ENCODE measurements at regions not wholly inside any gene's neighbourhood (a gene's known extent, or its start where the extent isn't known, plus 50 kb on each side); places are given as distances from the start of the nearest gene placed in this dataset.
"Not testable (repeated sequence)": the region's sequence is repeated elsewhere in the genome, so short reads cannot be mapped to it uniquely, and the experiment has no call there.

DNA sequence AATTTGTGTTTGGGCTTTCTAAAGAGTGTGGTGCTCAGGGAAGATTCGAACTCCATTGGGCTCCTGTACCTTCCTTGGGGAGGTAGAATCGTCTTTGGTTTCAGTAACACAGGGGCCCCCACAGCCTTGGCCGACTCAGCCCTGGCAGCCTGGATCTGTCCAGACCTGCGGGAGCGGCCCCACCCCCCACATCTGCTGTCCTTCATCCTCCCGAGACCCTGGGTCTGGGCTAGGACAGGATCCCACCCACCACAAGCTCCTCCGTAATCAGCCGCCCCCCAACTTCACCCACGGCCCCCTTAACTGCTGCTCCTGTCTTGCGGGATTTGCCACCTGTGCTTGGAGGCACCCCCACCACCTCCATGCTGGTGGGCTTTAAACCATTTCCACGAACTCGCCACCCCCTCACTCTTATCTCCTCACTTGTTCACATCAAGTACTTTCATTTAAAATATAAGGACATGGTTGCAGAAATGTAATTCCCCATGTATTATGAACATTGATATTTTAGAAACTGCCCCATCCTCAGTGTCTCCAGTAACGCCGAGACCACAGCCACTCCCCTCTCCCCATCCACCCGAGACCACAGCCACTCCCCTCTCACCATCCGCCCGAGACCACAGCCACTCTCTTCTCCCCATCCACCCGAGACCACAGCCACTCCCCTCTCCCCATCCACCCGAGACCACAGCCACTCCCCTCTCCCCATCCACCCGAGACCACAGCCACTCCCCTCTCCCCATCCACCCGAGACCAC lies 84.7 kb upstream of the SFSWAP start:
- not testable (repeated sequence) for DNase-seq

DNA sequence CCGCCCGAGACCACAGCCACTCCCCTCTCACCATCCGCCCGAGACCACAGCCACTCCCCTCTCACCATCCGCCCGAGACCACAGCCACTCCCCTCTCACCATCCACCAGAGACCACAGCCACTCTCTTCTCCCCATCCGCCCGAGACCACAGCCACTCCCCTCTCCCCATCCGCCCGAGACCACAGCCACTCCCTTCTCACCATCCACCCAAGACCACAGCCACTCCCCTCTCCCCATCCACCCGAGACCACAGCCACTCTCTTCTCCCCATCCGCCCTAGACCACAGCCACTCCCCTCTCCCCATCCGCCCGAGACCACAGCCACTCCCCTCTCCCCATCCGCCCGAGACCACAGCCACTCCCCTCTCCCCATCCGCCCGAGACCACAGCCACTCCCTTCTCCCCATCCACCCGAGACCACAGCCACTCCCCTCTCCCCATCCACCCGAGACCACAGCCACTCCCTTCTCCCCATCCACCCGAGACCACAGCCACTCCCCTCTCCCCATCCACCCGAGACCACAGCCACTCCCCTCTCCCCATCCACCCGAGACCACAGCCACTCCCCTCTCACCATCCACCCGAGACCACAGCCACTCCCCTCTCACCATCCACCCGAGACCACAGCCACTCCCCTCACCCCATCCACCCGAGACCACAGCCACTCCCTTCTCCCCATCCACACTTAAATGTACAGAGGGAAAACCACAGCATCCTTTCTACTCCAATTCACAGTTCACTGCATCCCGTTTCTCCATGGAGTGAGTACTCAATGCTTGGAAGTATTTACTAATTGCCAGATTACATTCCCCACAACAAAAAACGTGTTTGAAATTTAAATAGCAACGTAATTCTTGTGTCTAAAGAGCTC lies 83.5 kb upstream of the SFSWAP start:
- DNase-seq: peak; percentile 29

DNA sequence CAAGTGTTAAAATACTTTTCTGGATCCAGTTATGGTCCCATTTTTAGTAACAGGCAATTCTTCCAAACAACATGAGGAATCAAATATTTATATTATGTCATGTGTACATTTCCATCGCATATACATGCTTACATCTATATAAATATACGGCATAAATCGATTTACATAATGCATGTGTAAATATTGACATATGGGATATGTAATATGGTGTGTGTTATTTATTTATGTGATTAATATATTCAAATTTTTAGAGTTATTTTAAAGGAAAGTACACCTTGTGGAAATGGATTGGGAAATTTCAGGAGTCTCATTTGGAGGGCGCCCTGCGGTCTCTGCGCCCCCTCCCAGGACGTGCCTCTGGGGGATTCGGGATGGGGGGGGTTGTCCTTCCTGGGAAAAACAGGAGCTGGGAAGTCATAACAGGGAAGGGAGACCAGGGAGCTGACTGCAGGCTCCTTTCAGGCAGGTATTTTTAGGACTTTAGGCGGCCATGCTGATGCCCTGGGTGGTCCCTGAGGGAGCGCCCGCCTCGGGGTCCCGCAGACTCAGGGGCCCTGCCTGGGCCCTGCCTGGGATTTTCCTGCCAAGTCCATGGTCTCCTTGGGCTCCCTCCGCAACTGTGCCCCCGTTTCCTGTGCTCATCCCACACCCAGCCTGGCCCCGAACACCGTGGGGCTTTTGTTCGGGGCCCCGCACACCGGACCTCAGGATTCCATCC lies 82.7 kb upstream of the SFSWAP start:
- peak; percentile 29 for DNase-seq

DNA sequence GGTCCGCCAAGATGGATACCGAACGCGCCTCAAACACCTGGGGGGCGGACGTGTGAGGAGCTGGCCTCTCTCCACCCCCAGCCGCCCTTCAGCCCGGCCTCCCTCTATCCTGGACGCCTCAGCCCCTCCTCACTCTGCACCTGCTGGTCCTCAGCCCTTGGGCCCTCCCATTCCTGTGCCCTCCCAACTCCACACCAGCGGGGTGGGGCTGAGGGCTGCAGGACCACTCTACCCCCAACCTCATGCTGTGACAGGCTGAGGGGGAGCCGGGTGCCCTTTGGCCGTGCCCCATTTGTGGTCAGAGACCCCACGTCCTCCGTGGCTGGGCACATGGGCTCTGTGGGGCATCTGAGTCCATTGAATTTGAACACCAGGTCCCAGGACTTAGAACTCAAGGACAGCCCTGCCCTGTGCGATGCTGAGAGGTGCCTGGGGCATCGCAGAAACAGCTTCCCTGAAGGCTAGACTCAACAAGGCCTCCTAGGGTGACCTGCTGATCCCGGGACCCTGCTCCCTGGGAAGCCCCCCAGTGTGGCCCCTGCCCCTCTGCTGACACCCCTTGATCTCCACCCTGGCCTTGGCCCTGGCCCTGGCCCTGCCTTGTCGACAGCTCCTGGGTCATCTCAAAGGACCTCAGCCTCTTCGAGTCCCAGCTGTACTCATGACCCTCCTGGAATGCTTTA lies 82.0 kb upstream of the SFSWAP start:
- no peak for DNase-seq

DNA sequence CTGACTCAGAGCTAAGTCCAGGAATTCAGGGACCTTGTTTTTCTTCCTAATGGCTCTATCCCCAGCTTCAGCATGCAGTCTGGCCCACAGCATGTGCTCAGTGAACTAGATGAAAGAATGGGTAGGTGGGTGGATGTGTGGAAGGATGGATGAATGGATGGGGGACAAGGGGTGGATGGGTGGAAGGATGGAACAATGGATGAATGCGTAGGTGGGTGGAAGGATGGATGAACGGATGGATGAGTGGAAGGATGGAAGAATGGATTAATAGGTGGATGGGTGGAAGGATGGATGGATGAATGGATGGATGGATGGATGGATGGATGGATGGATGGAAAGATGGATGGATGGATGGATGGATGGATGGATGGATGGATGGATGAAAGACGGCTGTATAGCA lies 79.7 kb upstream of the SFSWAP start:
- no peak for DNase-seq

DNA sequence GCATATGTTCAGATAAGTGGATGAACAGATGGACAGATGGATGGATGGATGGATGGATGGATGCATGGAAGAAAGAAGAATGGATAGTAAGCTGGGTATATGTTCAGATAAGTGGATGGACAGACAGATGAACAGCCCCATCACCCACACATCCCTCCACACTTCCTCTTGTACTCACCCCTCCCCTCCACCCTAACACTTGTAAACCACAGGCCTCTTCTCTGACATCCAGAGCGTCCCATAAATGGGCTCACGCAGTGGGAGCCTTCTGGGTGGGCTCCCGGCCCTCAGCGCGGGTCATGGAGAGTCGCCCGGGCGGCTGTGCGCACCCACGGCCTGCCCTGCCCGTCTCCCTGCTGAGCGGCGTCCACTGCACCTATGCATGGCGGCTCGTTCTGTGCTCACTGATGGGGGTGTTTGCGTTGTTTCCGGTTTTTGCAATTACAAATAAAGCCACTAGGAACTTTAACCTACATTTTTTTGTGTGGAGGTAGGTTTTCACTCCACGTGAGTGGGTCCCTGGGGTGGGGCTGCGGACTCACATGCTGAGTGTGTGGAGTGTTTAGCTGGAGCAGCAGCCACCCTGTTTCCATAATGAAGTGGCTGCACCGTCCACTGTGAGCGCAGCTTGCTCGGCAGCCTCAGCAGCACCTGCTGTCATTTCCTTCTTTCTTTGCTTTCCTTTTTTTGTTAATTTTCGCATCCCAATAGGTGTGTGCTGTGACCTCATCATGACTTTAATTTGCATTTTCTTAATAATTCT lies 78.8 kb upstream of the SFSWAP start:
- peak; percentile 42 for DNase-seq

DNA sequence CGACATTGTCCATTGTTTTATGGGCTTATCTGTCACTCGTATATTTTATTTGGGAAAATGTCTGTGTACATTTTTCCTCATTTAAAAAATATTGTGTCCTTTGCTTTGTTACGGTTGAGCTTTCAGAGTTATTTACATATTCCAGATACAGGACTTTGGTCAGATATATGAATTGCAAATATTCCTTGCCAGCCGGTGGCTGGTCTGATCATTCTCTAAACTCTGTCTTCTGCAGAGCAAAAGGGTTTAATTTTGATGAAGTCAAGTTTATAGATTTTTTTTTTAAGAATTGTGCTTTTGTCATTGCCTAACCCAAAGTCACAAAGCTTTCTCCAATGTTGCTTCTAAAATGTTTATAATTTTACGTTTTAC lies 78.3 kb upstream of the SFSWAP start:
- DNase-seq: not testable (repeated sequence)

DNA sequence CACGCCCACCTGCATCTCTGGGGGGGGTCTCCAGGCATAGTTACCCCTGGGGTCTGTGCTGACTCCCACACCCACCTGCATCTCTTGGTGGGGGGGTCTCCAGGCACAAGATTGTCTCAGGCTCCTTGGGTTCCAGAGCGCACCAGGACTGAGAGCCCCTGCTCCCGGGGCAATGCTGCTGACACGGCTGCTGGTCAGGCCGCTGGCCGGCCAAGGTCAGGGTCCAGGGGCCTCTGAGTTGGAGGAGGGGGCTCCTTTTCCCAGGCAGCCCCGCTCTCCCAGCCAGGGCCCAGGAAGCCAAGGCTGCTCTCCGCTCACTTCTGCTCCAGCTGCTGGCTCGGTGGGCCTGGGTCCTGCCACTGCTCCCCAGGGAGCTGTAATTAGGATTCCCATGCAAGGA lies 77.3 kb upstream of the SFSWAP start:
- not testable (repeated sequence) for DNase-seq

DNA sequence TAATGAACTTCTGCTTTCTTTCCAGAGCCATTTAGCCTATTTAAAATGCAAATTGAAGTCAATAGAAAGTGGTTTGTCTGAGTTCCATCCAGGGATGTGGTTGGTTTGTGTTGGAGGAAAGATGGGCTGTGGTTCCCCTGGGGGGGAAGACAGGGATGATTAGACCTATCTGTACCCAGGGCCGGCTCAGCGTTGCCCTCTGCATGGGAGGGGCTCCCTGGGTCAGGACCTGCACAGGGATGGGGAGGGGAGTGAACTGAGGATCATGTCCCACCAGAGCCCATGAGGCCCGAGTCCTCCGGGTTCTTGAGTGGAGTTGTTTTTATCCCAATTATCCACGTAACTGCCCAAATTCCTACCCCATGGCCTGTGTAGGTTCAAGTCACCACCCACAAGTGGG lies 76.9 kb upstream of the SFSWAP start:
- no peak for DNase-seq

DNA sequence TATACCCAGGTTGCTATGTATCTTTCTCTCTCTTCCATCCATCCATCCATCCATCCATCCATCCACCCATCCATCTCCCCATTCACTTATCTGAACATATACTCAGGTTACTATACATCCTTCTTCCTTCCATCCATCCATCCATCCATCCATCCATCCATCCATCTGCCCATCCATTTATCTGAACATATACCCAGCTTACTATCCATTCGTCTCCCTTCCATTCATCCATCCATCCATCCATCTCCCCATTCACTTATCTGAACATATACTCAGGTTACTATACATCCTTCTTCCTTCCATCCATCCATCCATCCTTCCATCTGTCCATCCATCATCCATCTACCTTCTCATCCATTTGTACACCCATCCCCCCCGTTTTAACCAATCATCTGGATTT lies 75.9 kb upstream of the SFSWAP start:
- not testable (repeated sequence) for DNase-seq

DNA sequence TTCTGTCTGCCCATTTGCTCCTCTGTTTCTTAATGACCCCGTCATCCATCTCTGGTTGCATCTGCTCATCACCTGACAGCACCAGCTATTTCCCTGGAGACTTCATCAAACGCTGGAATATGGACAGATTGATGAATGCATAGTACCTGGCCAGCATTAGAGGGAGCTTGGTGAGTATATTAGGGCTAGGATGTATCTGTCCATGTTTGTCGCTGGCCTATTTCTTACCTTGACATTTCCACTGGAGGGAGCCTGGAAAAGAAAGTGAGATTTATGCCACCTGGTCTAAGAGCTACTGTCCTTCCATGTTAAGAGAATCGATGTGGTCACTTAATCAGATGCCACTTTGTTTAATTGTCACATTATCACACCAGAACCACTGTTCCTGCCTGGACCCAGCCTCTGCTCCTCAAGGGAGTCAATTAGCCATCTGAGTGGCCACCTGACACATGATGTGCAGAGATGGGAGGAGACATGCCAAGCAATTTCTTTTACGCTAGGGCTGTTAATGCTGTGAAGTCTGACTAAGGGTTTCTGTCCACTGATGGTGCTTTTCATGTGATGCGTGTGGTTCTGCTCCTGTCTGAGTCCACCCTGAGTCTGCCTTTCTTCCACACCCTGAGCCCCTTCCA lies 75.3 kb upstream of the SFSWAP start:
- no peak for DNase-seq

DNA sequence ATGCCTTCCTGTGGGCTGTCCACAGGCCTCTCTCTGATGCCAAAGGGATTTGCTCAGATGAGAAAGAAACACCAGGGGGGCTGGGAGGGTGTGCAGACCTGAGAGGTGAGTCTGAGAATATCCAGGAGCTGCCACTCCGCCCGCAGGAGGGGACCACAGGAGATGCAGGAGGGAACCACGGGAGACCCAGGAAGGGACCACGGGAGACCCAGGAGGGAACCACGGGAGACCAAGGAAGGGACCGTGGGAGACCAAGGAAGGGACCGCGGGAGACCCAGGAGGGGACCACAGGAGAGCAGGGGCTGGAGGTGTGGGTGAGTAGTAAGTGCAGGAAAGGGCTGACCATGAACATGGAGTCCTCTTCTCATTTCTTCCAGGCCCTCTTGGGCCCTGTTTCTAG lies 74.6 kb upstream of the SFSWAP start:
- no peak for DNase-seq

DNA sequence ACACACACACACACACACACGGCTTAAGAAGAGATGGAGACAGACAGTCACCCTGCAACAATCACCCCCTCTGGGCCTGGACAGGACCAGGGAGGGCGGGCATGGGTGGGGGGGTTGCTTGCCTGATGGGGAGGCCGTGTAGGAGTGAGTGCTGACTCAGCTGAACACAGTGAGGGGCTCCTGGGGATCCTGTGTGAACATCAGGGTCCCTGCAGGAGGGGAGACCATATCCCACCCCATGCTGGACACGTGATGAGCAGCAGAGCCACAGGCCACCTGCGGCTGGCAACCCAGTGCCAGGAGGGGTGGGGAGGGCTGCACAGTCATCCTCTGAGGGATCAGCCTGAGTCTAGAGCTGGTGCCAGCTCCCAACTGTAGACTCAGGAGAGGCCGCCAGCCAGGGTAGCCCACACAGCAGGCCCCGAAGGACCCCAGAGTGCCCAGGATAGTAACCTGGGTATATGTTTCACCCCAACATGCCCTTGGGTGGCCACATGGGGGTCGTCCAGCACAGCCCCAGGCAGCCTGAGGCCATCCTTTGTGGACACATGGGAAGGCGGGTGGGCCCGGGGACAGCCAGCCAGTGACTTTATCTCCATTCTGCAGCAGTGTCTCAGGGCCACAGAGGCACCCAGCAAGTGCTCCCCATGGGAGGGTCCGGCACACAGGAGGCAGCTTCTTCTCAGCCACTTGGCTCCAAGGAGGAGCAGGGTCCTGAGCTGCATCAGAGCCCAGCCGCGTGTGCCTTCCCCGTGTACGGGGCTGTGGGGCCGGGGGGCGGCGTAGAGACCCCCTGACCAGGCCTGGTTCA lies 73.7 kb upstream of the SFSWAP start:
- no peak for DNase-seq

DNA sequence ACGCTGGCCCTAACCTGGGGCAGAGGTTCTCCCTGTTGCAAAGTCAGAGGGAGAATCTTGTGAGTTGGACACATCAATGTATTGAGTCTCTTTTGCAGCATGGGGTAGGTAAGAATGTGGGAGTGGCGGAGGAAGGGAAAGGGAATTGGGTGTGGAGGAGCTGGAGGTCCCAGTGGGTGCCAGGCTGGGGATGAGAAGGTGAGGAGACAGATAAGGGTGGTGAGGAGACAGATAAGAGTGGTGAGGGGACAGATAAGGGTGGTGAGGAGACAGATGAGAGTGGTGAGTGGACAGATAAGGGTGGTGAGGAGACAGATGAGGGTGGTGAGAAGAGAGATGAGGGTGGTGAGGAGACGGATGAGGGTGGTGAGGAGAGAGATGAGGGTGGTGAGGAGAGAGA lies 72.9 kb upstream of the SFSWAP start:
- no peak for DNase-seq

DNA sequence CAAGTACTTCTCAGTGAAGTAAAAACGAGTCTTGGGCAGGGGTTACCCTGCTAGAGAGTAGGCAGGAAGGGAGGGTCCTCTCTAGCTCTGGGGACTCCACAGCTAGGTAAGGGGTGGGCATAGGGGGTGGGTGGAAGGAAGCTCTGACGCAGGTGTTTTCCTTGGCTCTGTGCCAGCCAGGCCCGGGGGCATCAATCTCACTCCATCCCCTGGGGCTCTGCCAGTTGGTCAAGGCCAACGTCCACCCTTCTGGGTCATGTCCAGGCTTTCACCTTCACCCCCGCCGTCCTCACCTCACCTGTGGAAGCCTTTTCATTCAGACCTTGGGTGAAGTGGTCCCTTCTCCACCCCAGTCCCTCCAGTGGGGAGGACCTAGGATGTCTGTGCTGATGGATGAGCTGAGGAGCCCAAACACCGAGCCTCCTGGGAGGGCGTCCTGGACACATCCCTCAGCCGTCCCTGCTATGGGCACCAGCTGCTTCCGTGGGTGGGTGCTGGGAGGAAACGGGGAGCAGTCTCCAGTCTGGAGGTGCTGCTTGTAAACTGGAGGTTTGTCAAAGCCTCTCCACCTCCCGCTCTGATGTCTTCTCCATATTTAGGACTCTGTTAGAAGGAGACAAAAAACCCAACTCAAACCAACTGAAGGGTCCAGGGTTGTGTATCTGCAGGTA lies 71.5 kb upstream of the SFSWAP start:
- DNase-seq: no peak

DNA sequence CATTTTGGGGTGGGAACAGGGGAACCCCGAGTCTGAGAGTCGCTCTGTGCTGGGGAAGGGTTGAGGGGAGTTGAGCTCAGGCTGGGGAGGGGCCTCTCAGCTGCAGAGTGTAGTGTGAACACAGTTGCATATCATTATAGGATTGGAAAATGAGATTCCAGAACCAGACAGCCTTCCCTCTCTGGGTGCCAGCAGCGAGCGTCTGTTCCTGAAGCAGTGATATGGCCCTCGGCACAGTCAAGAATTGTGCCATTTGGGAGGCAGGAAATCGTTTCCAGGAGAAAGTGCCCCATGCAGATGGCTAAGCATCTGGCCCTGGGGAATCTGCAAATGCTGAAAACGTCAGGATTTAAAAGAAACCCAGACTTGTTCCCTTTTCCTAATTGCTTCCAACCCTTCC lies 70.4 kb upstream of the SFSWAP start:
- no peak for DNase-seq

DNA sequence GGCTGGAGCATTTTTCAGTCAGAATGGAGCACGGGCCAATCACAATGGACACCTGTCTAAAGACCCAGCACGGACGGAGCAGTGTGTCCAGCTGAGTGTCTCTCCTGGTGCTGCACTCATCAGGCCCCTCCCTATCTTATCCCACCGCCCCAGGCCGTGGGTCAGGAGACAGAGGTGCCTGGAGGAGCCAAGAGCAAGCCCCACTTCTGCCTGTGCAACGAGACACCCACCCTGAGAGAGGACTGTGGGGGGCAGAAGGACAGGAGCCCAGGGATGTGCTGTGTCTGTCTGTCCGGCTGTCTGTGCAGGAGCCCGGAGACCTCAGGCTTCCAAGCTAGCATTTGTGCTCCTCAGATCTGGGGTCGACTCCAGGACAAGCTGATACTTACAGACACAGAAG lies 69.6 kb upstream of the SFSWAP start:
- no peak for DNase-seq

DNA sequence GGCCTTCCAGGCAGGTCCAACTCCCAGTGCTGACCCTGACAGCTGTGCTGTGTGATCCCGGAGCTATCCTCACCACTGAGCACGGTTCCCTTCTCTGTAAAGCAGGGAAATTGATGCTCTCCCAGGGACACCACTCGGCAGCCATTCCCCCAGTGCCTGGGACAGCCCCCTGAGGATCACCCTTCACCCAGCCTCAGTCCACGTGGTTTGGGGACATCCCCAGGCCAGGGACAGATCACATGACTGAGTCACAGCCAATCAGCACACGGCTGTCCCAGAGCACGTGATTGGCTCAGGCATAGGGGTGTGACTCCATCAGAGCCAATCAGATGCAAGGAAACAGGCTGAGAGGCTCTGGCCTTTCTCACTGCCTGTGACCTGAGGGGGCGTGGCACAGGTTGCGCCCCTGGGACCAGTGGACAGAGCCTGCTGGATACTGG lies 68.8 kb upstream of the SFSWAP start:
- DNase-seq: peak; percentile 26

DNA sequence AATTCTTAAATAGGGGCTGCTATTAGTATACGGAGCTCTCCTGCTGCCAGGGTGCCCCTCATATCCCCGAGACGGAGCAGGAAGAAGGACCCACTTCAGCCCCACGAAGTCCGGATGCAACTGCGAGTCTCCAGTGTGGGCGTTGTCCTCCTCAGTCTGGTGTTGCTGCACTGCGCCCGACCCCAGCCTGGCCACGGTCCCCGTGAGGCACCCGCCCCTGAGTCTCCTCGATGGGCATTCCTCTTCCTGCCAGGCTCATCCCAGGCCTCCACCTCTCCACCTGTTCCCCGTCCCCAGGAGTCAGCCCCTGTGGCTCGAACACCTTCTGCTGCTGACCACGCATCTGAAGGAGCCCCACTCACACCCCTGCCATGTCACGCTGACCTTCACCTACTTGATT lies 68.1 kb upstream of the SFSWAP start:
- DNase-seq: no peak
